GM18508 (cell line): ENCODE measurements at regions not wholly inside any gene's neighbourhood (a gene's known extent, or its start where the extent isn't known, plus 50 kb on each side); places are given as distances from the start of the nearest gene placed in this dataset.

ENCODE experiments used
- ATAC-seq: cut with Tn5 transposase; IDR thresholded peaks from one replicate; pipeline ENCODE4 v1.9.1; 2021; ENCODE audit warnings: moderate number of reproducible peaks; ENCODE audit not compliant: insufficient read depth, unreplicated experiment

DNA sequence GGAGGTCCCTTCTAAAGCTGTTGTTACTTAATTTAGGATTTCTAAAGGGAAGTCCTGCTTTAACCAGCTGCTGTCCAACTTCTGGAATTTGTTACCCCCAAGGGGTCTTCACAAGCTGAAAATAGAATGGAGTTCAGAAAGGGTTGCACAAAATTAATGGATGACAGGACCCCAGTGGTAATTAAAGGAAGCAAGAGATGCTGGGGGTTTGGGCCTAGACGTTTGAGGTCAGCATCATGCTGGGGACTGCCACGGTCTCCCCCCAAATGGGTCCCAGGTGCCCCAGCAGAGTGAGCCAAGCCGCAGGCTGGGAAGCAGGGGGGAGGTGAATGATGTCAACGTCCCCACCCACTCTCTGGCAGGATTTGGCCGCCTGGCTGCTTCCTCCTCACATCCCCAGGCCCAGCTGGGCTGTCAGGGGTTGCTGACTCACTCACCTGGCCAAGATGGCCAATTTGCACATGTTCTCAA lies 97.5 kb upstream of the ARAP3 start:
- ATAC-seq = no peak

- no peak for ATAC-seq
Measured at GRCh38 chr5:141778683-141779082, 96.7 kb upstream of the ARAP3 start.

DNA sequence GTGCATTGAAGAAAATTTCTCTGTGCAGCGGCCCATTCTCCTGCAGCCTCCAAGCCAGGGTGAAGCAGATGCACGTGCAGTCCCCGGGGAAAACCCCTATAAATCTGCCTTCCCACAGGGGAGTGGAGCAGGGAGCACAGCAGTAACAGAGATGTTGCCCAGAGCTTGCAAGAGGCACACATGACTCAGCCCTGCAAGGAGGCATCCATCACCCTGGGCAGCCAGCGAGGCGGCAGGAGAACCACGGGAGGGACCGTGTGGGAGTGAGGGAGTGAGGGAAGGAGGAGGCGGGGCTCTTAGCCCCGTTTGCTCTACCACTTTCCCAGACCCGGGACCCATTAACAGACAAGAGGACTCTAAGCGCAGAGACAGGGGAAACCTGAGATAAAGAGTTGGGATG lies 96.2 kb upstream of the ARAP3 start:
- ATAC-seq = no peak

GRCh38 chr5:141777711-141778110 lies 95.7 kb upstream of the ARAP3 start:
- ATAC-seq = no peak

DNA sequence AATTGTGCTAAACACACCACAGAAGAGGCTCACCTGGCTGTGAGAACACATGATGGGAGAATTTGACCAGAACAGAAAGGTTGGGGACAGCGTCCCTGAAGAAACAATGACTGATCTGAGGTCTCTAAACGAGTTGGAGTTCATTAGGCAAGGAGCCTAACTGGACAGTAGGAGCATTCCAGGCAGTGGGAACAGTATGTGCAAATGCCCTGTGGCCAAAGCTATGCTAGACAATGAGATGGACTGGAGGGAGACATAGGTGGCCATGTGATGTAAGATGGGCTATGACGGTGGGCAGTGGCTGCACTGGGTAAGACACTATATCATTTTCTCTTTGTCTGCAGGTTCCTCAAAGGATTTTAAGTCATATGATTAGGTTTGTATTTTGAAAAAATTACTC lies 95.1 kb upstream of the ARAP3 start:
- no peak for ATAC-seq

GRCh38 chr5:141773779-141774562 lies 91.9 kb upstream of the ARAP3 start:
- no peak for ATAC-seq

GRCh38 chr5:141772281-141772680 lies 90.3 kb upstream of the ARAP3 start:
- no peak for ATAC-seq

DNA sequence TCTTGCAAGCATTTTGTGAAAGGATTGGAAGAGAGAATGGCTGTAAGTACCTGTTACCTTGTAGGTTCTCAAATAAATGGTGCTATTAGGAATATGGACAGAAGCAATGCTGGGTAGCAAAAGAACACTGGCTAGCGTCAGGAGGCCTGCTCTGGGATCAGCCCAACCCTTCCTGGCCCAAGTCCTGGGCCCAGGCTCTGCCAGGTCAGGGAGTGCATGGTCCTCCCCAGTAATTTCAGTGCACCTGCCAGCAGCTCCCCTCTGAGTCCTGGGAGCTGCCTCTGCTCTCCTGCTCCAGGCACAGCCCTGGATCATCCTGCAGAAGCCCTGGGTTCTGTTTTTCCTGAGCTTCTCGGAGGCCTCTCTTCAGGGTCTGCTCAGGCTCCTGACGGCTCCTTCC lies 89.5 kb upstream of the ARAP3 start:
- ATAC-seq = no peak

DNA sequence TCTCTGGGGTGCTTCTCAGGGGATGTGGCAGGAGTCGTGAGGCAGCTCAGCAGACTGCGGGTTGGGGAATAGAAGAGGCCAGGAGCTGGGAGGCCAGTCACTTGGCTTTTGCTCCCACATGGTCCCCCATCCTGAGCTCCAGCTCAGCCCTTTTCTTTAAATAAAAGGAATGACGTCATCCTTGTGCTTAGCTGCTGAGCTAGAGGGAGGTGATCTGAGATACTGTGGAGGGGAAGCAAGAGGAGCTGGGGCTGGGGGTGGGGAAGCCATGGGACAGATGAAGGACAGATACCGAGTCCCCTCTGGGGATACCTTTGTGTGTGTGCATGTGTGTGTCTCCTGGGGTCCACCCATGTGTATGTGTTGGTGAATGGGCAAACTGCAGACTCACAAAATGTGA lies 89.0 kb upstream of the ARAP3 start:
- ATAC-seq = no peak

GRCh38 chr5:141769671-141770070 lies 87.6 kb upstream of the ARAP3 start:
- no peak for ATAC-seq

DNA sequence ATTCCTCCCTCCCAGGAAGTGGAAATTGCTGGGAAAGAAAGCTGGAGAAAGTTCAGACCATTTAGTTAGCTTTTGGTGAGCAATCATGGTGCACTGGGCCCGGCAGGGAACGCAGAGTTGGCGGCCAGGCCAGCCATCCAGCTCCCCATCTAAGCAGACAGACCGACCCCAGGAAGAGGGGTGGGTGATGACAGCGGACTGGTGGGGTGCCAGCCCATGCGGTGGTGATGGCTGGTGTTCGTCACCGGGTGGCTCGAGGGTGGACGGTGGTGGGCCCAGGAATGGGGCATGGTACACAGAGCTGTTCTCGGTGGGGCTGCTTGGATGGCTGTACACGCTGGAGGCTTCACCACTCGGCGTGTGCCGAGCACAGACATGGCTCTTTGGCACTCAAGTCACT lies 85.6 kb upstream of the ARAP3 start:
- ATAC-seq = no peak

DNA sequence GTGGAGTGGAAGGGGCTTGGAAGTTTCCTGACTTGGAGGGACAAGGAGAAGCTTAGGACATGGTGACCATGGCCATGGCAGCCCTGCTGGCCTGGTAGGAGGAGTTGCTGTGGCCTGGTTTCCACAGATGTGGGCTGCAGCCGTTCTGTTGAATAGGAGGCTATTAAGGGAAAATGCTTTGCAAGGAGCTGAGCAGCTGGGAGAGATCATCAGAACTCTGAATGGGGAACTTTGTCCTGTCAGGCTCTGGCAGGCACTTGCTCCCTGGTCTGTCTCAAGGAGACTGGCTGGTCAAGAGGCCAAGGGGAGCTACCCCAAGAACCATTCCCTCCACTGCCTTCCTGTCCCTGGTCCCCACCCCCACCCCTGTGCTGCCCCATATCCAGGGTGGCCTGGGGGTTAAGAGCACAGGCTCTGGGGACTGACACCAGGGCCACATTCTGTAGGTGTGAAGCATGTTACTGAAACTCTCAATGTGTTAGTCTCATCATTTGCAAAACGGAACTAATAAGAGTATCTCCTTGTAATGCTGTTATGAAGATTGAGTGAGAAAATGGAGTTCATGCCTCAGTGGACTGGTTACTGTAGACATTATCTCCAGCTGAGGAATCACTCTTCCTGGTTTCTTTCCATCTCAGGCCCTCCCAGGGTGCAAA lies 84.0 kb upstream of the ARAP3 start:
- no peak for ATAC-seq

- ATAC-seq = no peak
Measured at GRCh38 chr5:141763541-141763940, 81.5 kb upstream of the ARAP3 start.

GRCh38 chr5:141762790-141763368 lies 80.8 kb upstream of the ARAP3 start:
- no peak for ATAC-seq

DNA sequence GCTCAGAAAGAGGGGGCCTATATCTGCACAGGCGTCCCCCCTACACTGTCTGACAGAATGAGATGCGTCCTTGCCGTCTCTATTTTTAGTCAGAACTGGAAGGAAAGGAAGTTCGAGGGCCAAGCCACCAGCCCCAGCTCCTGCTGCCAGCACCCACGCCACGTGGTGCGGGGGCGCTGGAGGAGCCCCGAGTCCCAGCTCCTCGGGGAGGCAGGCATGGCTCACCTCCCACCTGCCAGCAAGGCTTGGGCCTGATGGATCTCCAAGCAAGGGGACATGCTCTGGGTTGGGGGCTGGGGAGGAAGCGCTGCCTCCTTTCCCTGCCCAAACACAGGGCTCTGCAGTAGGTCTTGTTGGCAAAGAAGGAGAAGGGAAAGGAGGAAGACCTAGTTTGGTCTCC lies 80.3 kb upstream of the ARAP3 start:
- ATAC-seq = no peak

GRCh38 chr5:141760753-141761152 lies 78.7 kb upstream of the ARAP3 start:
- ATAC-seq = no peak

GRCh38 chr5:141760193-141760592 lies 78.2 kb upstream of the ARAP3 start:
- ATAC-seq = no peak

- ATAC-seq = no peak
Measured at GRCh38 chr5:141758310-141758998, 76.4 kb upstream of the ARAP3 start.

DNA sequence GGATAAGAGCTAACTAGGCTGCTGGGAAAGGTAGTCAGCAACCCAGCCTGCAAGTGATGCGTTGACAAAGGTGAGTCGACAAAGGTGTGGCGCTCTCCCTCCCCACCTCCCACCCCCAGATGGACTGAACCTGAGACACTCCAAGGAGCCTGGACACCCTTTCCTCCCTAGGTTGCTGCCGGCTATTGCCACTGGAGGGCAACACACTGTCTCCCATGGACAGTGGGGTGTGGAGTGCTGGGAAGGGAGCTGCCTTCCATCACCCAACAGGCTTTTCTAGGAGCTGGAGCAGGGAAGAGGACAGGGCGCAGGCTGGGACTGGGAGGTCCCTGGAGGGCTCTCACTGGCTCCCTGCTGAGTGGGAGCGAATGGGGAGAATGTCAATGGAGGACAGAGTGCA lies 75.4 kb upstream of the ARAP3 start:
- no peak for ATAC-seq

DNA sequence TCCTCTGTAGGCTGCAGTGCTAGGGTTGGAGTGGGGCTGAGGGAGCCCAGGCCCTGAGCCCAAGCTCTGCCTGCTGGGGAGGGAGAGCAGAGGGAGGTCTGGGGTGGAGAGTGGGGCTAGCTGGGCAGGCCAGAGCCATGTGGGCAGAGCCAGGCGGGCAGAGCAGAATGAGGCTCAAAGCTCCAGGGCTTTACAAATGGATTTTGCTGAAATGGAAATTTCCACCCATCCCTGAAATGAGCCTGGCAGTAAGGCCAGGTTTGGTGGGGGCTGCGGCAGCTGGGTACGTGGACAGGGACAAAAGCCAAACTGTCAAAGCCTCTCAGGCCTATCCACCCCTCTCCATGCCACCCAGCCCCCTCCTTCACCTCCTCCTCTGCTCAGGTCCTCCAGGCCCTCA lies 74.2 kb upstream of the ARAP3 start:
- ATAC-seq = no peak
